G401 (cell line): ENCODE measurements at regions not wholly inside any gene's neighbourhood (a gene's known extent, or its start where the extent isn't known, plus 50 kb on each side); places are given as distances from the start of the nearest gene placed in this dataset.

ENCODE experiments used
- DNase-seq: peaks from one replicate; pipeline ENCODE4 v3.0.0-alpha.2; 2015; ENCODE audit warnings: low spot score
- in situ Hi-C: cut with HindIII; loops from 2 replicates; pipeline ENCODE4 v1.10.0; 2016; ENCODE audit warnings: low sequenced_read_pairs, mixed read lengths

GRCh38 chr5:163619273-163619934 lies 114.0 kb downstream of the MAT2B start:
- DNase-seq, result no peak
- in situ Hi-C loops, result no loop called here

GRCh38 chr5:163619951-163620350 lies 114.5 kb downstream of the MAT2B start:
- in situ Hi-C loops, result no loop called here

GRCh38 chr5:163622799-163623198 lies 117.4 kb downstream of the MAT2B start:
- DNase-seq, result no peak
- in situ Hi-C loops, result no loop called here

More at GRCh38 chr5:163619951-163620350, 114.5 kb downstream of the MAT2B start:
- no peak for DNase-seq

- in situ Hi-C loops, result no loop called here
- no peak for DNase-seq
Measured at GRCh38 chr5:163623524-163623923, 118.1 kb downstream of the MAT2B start.

- in situ Hi-C loops, result no loop called here
- DNase-seq, result no peak
Measured at GRCh38 chr5:163623986-163624385, 118.6 kb downstream of the MAT2B start.

- no peak for DNase-seq
- in situ Hi-C loops, result no loop called here
Measured at GRCh38 chr5:163624431-163624830, 119.0 kb downstream of the MAT2B start.

- in situ Hi-C loops, result no loop called here
- DNase-seq, result no peak
Measured at GRCh38 chr5:163626904-163627434, 121.5 kb downstream of the MAT2B start.

- no peak for DNase-seq
- in situ Hi-C loops, result no loop called here
Measured at GRCh38 chr5:163631856-163632255, 126.4 kb downstream of the MAT2B start.

GRCh38 chr5:163633926-163634460 lies 128.6 kb downstream of the MAT2B start:
- DNase-seq, result no peak
- in situ Hi-C loops, result no loop called here

- DNase-seq, result no peak
- in situ Hi-C loops, result no loop called here
Measured at GRCh38 chr5:163635631-163636030, 130.2 kb downstream of the MAT2B start.

- in situ Hi-C loops, result no loop called here
- DNase-seq, result no peak
Measured at GRCh38 chr5:163642904-163643303, 137.5 kb downstream of the MAT2B start.

- in situ Hi-C loops, result no loop called here
- no peak for DNase-seq
Measured at GRCh38 chr5:163645421-163646416, 140.3 kb downstream of the MAT2B start.

GRCh38 chr5:163649514-163649913 lies 144.1 kb downstream of the MAT2B start:
- in situ Hi-C loops, result no loop called here
- no peak for DNase-seq

GRCh38 chr5:163653526-163653925 lies 148.1 kb downstream of the MAT2B start:
- in situ Hi-C loops, result no loop called here
- DNase-seq, result no peak

- DNase-seq, result no peak
- in situ Hi-C loops, result no loop called here
Measured at GRCh38 chr5:163658702-163659567, 153.5 kb downstream of the MAT2B start.

- in situ Hi-C loops, result no loop called here
Measured at GRCh38 chr5:163659568-163659902, 154.1 kb downstream of the MAT2B start.

GRCh38 chr5:163660486-163660885 lies 155.1 kb downstream of the MAT2B start:
- no peak for DNase-seq
- in situ Hi-C loops, result no loop called here

More at GRCh38 chr5:163659568-163659902, 154.1 kb downstream of the MAT2B start:
- DNase-seq, result no peak

- in situ Hi-C loops, result no loop called here
- no peak for DNase-seq
Measured at GRCh38 chr5:163661360-163661759, 155.9 kb downstream of the MAT2B start.

GRCh38 chr5:163670036-163670435 lies 164.6 kb downstream of the MAT2B start:
- DNase-seq, result no peak
- in situ Hi-C loops, result no loop called here
